GM12892 (cell line): ENCODE measurements at regions not wholly inside any gene's neighbourhood (a gene's known extent, or its start where the extent isn't known, plus 50 kb on each side); places are given as distances from the start of the nearest gene placed in this dataset.

ENCODE experiments used
- POLR2A ChIP-seq: IDR thresholded peaks from 2 replicates; pipeline ENCODE4 v1.6.1; 2011; ENCODE audit warnings: low read depth, low read length, control low read depth
- POLR2AphosphoS5 ChIP-seq: IDR thresholded peaks from 2 replicates; pipeline ENCODE4 v1.6.1; 2011; ENCODE audit warnings: low read depth, low read length, control low read depth
- TAF1 ChIP-seq: IDR thresholded peaks from 2 replicates; pipeline ENCODE4 v1.6.1; 2011; ENCODE audit warnings: low read depth, mild to moderate bottlenecking, control low read depth, low read length, borderline replicate concordance

DNA sequence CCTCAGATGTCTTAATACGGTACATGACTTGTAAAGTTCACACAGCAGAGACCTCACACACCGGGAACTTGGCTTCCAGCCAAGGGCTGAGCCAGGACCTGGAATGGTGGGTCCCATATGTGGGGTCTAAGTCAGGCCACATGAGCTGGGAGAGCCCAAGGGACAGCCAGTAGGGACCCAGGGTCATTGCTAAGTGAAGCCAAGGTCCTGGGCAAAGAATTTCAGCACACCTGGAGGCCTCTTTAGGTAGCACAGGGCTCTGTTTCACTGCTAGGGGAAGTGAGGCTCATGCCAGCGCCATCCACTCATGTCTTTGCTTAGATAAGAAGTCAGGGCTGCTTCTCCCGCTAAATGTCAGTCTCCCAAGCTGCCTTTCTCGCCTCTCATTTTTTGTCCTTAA is 116.6 kb upstream of the TLE3 start:
- no peak for TF ChIP-seq POLR2A
- TF ChIP-seq POLR2AphosphoS5 = no peak
- TF ChIP-seq TAF1 = no peak
